Stimulated activated CD4-positive, alpha-beta T cell treated with anti-CD3 and anti-CD28 coated beads, Interleukin-12 subunit alpha, Interleukin-12 subunit beta, amount 100 ng/mL, for 24 hours (primary cell): ENCODE measurements at regions not wholly inside any gene's neighbourhood (a gene's known extent, or its start where the extent isn't known, plus 50 kb on each side); places are given as distances from the start of the nearest gene placed in this dataset.
"Not testable (repeated sequence)": the region's sequence is repeated elsewhere in the genome, so short reads cannot be mapped to it uniquely, and the experiment has no call there.

Experiments used
- DNase-seq, 2 experiments: peaks; one replicate each; pipeline ENCODE4 v3.0.0-alpha.2; 2020; ENCODE audit warnings: low read depth in 2 of 2

DNA sequence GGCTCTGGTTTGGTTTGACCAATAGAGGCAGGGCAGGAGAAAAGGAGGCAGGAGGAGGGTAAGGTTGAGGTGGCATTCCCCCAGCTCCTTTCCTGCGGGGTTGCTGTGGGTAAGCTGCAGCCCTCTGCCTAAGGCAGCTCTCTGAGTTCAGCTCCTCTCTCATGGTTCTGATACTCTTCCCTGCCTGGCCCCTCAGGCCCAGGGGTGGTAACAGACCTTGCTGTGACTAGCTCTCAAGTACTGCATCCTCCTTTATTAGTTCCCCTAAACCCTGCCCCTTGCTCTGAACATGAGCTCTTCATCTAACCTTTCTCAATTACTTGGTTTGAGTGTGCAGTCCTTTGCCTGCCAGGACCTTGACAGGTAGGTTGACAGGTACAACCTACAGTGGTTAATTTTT is 205.5 kb downstream of the SLC4A3 start:
- DNase-seq = no peak

DNA sequence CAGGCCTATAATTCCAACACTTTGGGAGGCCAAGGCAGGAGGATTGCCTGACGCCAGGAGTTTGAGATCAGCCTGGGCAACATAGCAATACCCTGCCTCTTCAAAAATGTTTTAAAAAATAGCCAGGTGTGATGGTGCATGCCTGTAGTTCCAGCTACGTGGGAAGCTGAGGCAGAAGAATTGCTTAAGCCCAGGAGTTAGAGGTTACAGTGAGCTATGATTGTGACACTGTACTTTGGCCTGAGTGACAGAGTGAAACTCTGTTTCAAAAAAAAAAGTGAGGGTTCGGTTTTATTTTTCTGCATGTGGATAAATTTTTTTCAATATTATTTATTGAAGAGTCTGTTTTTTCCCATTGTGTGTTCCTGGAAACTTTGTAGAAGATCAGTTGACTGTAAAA is 208.1 kb downstream of the SLC4A3 start:
- DNase-seq = no peak

DNA sequence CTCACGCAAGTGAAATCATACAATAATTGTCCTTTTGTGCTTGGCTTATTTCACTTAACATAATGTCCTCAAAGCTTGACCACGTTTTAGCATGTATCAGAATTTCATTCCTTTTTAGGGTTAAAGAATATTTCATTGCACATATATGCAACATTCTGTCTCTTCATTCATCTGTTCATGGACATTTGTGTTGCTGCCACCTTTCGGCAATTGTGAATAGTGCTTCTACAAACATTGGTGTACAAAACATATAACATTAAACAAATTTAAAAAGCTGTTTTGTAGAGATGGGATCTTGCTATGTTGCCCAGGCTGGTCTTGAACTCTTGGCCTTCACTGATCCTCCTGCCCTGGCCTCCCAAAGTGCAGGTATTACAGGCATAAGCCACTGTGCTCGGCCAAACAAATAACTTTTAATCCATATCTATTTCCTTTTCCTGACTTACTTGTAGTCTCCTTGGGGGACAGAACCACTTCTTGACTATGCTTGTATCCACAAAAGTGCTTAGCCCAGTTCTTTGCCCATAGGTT is 209.3 kb downstream of the SLC4A3 start:
- DNase-seq = no peak

DNA sequence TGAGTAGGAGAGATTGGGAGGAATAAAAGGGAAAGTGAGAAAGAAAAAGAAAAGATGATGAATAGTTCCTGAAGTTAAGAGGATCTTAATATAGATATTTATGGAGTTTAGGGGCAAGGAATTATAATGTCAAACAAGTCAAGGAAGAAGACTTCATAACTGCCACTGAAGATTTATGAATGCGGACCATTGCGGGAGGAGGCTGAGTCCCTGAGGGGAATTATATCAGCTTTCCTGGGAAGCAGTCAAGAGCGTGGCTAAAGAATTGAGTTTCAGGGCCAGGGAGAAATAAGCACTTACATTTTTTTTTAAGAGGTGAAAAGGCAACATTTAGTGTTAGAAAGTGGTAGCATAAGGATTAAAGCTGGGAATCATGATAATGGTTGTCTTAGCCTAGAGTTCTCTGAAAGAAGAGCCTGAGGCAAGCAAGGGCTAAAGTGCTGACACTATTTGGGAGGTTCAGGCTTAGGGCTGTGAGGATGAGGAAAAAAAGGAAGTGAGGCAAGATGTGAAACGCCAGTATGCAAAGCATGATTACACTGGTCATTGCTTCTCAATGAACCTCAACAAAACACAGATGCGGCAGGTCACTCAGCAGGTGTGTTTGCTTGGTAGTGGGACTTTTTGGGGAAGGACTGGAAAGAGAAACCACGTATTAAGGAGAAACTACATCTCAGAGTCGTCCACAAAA is 217.1 kb downstream of the SLC4A3 start:
- no peak for DNase-seq

DNA sequence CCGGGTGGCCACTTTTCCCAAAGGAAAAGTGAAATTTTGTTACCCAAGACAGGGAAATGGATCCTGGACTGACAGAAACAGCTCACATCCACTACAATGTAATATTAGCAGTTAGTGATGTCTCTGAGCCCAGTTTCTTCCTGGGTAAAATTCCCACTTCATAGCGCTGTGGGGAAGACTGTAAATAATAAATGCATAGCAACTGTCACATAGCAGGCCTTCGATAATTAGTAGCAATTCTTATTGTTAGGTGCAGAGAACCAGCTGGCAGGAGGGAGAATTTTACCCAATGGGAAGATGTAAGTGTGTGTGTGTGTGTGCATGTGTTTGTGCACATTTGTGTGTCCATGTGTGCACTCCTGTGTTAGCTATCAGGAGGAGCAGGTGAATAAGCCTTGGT is 221.5 kb downstream of the SLC4A3 start:
- DNase-seq = no peak

DNA sequence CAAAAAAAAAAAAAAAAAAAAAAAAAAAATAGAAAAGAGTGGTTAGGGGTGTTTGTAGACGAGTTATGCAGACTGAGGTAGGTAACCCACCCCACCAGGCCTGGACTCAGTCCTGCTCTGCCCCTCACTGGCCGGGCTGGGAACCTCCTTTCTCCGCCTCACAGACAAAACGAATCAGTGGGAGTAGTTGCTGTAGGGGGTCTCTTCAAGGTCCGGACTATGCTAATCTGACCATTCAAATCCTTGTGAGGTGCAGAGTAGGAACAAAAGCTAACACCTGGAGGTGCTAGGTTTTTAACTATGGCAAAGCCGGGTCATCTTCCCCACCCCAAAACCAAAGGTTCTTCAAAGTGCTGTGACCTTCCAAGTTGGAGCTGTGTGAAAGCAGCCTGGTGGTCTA is 223.7 kb downstream of the SLC4A3 start:
- no peak for DNase-seq

DNA sequence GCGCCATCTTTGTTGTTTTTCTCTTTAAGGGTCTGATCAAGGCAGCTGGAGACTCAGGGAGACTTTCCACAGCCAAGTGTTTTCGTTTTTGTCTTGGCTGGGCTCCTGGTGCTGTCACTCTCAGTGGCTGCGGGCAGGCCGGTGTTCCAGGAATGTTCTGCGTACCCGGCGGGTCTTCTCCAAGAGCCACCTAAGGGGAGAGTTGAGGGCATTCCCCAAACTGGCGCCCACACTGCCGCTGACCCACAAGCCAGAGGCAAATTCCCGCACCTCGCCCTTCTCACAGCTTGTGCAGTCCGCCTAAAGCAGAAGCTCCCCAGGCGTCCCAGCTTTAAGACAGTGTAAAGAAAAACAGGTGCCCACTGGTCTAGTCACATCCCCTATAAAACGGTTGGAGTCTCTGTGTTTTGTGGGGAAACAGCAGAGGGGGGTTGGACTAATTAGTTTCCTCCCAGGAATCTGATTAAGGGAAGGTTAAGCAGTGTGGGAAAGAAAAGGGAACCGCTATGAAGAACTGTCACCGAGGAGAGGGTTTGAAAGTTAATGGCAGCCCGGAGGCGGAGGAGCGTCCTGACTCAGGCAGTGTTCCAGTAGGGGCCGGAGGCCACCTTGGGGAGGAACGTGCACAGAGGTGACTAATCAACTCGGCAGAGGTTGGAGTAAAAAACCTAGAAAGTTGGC is 224.5 kb downstream of the SLC4A3 start:
- DNase-seq = no peak

DNA sequence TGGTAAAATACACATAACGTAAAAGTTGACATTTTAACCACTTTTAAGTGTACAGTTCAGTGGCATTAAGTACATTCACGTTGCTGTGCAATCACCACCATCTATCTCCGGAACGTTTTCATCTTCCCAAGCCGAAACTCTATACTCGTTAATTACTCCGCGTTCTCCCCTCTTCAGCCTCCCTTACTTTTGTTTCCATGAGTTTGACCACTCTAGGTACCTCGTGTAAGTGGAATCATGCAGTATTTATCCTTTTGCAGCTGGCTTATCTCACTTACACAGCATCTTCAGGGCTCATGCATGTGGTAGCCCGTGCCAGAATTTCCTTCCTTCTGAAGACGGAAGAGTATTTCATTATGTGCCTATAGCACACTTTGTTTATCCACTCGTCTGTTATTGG is 225.2 kb downstream of the SLC4A3 start:
- no peak for DNase-seq

DNA sequence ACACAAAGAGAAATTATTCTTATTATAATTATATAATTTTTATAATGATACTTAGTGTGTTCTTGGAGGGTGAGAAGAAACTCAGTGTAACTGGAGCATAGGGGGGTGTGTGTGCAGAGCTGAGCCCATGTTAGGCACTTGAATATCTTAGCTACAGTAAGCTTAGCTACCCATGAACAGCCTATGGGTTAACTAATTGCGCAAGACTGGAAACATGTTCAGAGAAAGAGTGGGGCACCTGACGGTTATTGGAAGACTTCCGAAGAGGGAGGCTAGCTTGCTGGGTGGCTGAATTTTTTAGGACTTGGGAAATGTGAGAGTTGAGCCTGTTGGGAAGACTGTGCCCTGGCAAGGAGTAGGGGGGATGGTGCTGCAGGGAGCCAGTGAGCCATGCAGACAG is 229.2 kb downstream of the SLC4A3 start:
- DNase-seq = no peak

DNA sequence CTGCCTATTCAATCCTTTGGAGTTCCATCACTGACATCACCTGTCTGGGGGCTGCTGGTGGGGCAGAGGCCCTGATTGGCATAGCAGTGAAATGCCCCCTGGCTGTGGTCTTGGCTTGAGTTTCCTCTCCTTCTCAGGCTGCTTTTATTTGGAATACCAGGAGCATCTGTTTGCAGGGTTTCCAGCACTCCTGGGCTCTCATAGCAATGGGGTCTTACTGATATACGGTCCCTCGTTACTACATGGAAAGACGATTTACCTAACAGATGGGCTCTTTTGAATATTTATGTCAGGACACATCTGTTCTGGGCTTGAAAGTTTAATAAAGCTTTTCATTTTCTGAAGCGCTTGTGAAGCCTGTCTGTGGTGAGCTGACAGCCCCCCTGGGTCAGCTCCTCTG is 230.3 kb downstream of the SLC4A3 start:
- DNase-seq = no peak

DNA sequence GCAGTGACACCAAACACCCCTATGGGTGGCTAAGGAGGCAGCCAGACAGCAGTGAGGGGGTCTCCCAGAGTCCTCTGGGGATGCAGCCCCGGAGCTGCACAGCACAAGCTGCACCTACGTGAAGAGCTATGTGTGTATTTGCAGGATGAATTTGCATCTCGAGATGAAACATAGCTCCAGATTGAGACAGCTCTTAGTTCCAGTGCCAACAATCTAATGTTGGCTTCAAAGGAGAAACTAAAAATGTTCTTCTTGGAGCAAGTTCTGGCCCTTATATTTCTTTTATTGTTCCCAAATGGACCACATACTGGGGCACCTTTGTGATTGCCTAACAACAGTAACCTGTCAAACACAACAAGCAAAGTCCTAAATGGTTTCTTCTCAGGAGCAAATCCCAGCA is 233.9 kb downstream of the SLC4A3 start:
- DNase-seq = no peak

DNA sequence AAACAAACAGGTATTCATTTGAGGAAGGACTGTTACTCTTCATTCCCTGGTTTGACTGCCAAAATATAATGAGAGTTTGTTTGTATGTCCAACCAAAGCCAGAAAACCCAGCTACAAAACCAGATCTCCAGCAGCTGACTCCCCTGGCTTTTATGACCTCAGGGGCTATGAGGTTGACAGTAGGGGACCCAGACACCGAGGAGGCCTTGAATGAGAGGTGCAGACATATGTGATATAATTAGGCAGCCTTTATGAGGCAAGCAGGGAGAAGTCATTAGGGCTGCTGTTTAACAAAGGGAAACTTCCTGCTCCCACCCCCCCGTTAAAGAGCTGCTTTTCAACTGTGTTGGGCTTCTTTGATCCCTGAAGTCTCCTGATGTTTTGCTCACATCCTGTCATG is 236.7 kb downstream of the SLC4A3 start:
- no peak for DNase-seq

DNA sequence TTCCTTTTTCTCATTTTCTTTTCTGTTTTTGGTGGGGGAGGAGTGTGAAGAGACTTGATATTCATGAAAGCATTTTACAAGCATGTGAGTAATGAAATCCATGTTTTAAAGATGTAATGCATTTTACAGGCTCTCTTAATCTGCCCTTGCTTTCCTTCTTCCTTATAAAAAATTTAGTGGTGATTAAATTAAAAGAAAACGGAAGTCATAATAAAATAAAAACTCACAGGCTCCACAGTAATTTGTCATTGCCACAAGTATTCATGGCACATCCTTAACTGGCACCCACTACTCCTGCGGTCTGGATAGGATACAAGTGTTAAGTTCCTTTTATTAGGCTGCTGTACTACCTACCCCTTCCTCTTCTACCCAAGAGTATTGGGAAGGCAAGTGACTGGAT is 241.2 kb downstream of the SLC4A3 start:
- DNase-seq = no peak

DNA sequence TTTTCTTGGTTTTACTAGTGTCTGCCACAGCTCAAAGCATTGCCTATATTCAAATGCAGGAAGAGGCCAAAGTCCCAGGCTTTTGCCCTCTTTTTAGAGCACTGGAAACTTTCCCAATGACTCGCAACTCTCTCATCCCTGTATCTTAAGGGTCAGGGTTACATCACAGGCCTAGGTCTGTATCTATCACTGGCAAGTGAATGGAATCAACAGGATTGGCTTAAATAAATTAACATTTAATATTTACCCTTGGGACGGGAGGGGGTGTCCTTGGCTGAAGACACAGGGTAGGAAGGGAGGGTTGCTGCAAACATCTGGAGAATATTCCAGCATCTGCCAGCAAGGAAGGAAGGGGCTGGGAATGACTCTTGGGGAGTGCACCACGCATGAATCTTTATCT is 242.6 kb downstream of the SLC4A3 start:
- no peak for DNase-seq

DNA sequence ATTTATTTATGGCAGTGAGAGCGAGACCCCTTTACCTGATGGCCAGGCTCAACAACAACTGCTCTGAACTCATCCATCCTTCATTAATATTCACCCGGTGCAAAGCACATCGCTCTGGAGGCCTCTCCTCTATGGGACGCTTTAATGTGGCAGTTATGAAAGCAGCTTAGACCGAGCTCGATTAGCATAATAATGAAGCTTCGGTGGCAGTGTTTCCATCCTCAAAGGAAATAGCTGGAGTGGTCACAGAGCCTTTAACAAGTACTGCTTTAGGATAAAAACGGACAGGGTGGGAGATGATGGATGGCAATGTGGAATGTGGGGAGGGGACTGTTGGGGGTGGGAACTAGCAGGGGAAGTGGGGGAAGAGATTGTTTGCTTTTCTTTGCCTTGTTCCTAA is 243.9 kb downstream of the SLC4A3 start:
- no peak for DNase-seq

DNA sequence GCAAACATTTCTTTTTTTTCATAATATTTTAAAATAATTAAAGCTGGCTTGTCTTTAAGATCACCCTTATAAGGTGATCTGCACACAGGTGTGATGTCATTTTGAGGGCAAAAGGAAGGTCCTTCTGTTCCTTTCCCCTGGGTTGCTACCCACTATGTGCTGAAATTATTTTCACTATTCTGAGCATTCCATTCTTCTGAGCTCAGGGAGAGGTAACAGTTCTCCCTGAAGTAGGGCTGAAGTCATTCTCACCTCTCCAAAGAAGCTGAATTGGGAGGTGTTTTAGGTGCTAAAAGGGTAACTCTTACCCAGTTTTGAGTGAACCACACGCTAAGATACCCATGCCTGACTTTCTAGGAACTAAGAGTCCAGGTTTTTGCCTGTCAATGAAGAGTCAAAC is 247.6 kb downstream of the SLC4A3 start:
- no peak for DNase-seq

DNA sequence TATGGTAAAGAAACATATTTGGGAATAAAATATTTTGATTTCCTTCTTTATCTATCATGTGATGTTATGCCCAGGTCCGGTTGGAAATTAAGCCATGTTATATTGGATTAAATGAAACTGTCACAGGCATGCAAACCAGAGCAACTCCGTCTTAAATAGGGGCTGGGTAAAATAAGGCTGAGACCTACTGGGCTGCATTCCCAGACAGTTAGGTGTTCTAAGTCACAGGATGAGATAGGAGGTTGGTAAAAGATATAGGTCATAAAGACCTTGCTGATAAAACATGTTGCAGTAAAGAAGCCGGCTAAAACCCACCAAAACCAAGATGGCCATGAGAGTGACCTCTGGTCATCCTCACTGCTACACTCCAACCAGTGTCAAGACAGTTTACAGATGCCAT is 248.6 kb downstream of the SLC4A3 start:
- not testable (repeated sequence) for DNase-seq

DNA sequence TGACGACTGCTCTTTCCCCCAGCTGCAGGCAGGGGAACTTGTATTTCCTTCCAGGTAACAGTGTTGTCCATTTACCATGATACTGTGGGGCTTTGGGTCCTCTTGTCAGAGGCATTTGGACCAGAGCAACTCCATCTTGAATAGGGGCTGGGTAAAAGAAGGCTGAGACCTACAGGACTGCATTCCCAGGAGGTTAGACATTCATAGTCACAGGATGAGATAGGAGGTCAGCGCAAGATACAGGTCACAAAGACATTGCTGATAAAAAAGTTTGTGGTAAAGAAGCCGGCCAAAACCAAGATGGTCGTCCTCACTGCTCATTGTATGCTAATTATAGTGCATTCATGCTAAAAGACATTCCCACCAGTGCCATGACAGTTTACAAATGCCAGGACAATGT is 249.5 kb downstream of the SLC4A3 start:
- DNase-seq = no peak

DNA sequence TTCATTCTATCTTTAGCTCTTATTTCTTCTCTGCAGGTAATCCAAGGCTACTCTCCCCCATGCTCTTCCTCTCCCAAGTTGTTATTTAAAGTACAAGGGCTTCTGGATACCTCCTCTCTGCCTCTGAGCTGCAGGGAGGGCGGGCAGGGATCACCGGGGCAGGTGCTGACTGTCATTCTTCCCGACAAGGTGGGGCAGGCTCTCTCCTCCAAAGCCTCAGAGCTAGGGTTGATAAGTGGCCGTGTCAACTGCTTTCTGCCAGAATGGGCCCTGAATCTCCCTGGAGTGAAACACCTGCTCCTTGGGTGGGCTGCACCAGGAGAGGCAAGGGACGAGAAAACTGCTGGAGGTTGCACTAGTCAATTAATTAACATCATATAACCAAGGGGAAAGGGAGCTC is 250.3 kb downstream of the SLC4A3 start:
- no peak for DNase-seq

DNA sequence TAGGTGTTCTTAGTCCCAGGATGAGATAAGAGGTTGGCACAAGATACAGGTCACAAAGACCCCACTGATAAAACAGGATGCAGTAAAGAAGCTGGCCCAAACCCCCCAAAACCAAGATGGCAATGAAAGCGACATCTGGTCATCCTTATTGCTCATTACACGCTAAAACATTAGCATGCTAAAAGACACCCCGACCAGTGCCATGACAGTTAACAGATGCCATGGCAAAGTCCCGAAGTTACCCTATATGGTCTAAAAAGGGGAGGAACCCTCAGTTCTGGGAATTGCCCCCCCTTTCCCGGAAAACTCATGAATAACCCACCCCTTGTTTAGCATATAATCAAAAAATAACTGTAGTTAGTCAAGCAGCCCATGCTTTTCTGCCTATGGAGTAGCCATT is 251.1 kb downstream of the SLC4A3 start:
- DNase-seq = no peak

DNA sequence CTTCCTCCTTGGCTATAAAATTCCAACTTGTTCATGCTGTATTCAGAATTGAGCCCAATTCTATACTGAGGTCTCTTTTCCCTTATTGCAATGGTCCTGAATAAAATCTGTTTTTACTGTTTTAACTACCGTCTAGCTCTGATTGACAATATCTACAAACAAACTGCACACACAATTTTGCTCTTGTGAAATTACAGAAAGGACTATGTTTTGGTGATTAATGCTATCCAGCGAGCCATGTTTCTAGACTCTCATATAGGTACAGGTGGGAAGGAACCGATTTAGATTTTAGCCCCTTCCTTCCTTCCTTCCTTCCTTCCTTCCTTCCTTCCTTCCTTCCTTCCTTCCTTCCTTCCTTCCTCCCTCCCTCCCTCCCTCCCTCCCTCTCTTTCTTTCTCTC is 254.4 kb downstream of the SLC4A3 start:
- no peak for DNase-seq

DNA sequence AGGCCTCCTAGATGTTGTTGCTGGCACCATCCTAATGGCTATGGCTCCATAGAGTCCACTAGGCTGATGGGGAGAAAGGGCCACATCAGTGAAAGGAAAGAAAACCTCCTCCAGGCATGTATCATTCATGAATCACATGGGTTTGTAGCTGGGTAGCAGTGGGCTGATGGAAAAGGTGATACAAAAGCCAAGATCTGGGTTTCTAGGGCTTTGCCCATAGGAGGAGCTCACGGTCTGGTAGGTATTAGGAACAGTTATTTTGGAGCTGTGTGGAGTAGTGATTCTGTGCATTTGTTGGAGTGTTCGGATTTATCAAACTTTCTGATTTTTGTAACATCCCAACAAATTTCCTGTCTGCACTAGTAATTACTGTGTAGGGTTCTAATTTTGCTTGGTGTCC is 259.2 kb downstream of the SLC4A3 start:
- DNase-seq = no peak

DNA sequence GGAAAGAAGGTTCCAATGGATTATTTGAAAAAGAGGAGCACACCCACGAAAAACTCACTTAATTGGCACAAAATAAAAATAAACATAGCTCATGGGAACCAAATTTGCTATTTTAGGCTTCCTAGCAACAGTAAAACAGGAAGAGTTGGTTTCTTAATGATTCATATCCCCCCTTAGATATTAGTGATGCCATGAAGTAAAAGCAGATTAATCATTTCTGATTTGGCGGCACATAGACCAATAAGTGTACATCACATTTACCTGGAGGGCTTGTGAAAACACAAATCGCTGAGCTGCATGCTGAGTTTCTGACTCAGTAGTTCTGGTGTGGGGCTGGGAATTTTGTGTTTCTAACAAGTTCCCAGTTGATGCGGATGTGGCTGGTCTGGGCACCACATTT is 260.4 kb downstream of the SLC4A3 start:
- DNase-seq = no peak

DNA sequence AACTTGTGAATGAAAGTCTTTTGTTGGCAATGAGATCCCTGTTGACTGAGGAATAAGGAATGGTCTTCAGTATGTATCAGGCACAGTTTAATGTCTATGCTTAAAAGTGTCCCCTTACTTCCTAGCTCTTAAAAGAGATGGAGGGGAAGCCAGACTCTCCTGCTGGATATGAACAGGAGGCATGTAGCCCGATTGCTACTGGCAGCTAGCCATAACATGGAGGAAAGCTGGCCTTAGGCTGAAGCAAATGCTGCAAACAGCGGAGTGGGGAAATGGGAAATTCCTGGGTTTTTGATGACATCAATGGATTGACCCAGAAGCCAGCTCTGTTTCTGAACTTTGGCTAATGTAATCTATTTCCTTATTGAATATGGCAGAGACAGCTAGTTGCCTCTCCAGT is 266.1 kb downstream of the SLC4A3 start:
- no peak for DNase-seq
